ENCODE measurements at regions not wholly inside any gene's neighbourhood (a gene's known extent, or its start where the extent isn't known, plus 50 kb on each side); places are given as distances from the start of the nearest gene placed in this dataset.
A peak's percentile ranks its signal among the peaks of the same experiment; 100 is the strongest.

DNA sequence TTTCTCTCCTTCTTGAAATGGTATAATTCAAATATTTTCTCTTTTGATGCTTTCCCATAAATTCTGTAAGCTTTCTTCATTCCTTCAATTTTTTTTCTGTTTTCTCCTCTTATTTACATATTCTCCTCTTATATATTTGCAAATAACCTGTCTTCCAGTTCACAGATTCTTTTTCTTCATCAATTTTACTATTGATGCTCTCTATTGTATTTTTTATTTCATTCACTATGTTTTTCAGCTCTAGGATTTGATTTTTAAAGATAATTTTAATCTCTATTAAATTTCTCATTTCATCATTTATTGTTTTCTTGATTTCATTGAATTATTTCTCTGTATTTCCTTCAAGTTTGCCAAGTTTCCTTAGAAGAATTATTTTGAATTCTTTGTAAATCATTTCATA, 54.0 kb upstream of the PRPS1L1 start:
- DNase-seq (ENCODE audit: low read depth), result no peak

DNA sequence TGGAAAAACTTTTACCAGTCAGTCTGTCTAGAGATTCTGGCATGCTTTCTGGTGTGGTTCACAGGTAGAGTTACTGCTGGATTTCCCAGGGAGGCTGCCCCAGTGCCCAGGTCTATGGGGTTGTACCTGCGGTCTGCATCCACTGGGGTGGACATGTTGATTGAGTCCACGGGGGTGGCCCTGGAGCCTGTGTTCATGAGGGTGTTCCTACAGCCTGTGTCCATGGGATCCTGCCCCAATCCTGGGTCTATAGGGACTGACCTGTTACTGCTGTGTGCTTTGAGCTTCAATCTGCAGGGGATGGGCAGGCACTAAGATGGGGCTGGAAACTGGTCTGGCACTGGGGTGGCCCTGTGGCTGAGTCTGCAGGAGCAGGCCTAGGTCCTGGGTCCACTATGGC, 54.5 kb upstream of the PRPS1L1 start:
- DNase-seq (ENCODE audit: low read depth), result no peak

DNA sequence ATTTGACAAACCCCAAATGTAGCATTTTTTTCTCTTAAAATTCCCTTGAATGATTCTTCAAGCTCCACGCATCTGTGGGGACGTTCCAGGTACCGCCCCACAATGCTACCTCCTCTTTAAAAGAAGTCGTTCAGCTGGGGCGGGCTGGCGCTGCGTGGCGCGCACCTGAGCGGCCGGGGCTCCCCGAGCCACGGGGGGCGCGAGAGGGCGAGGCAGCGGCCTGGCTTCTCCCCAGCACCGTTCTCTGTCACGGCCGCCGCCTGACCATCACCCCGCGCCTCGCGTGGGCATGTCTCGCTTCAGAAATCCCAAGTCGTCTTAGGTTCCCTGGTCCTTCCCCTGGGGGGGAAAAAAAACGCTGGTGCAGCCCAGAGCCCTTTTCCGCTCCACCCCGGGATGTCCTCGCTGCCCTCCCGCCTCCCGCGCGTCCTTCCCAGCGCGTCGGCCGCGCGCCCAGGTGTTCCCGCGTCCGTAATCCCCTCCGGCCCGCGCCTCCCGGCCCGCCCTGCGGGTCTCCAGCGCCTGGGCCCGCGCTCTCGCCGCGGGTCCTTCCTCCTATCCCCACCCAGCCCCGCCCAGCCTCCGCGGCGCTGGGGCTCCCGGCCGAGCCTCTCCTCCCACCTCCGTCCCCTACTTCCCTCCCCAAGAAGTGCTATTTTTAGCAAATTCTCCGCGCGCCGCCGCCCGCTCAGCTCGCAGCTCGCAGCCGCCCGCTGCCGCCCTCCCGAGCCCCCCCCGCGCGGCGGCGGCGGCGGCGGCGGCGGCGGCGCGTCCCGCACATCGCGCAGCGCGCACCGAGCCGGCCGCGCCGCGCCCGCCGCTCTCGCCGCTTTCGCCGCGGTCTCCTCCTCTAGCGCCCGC, 58.7 kb upstream of the PRPS1L1 start:
- no peak for DNase-seq (ENCODE audit: low read depth)

DNA sequence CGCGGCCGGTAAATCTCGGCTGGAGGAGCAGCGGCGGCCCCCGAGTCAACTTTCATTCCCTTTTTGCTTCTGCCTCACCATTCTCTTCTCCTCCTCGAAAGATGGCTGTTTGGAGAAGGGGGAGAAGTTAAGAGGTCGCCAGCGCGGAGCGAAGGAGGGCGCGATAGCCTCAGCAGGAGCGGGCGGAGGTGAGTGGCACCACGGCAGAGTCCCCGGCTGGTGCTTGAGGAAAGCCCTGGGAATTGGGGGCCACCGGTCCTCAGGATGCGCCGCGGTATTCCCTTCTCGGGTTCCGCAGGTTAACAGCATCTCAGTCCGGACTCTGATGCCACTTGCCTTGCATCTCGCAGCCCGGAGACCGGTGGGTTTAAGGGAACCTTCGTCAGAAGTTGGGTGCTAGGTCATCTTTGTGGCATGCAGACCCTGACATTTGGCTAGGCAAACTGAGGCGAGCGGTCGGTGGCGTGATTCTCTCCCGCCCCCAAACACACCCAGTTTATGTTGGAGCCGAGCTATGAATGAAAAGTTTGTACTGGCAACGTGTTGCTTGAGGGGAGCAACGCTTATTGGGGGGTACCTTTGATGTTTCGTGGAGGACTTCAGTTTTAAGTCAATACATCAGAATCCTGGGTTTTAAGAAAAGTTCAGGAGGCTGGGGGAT, 59.5 kb upstream of the PRPS1L1 start:
- no peak for DNase-seq (ENCODE audit: low read depth)

GRCh38 chr7:18087687-18088078, 60.0 kb upstream of the PRPS1L1 start:
- DNase-seq (ENCODE audit: low read depth), result no peak

- no peak for DNase-seq (ENCODE audit: low read depth)
Observed at GRCh38 chr7:18096087-18096486, 68.4 kb upstream of the PRPS1L1 start.

GRCh38 chr7:18102576-18102975, 74.9 kb upstream of the PRPS1L1 start:
- DNase-seq (ENCODE audit: low read depth), result no peak

DNA sequence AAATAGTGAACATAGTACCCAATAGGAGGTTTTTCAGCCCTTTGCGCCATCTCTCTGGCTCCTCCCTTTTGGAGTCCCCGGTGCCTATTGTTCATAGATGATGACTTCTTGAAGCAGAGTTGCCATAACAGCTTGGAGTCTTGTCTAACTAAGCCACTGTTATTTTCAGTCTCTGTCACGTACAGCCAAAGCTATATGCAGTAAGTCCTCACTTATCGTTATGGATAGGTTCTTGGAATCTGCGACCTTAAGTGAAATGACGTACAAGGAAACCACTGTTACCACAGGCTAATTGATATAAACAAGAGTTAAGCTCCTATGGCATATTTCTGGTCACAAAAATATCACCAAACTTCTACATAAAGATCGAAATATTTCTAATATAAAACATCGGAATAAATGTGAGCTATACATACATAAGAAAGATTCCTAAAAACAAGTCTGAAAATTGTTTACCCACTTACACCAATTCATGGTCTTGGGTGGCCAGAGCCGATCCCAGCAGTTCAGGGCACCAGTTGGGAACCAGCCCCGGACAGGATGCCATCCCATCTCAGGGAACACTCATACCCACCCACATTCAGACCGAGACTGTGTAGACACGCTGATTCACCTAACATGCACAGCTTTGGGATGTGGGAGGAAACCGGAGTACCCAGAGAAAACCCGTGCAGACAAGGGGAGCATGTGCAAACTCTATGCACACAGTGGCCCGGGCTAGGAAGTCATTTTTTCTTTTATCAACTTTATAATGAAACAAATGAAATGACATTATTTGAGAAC, 76.0 kb upstream of the PRPS1L1 start:
- DNase-seq (ENCODE audit: low read depth), result no peak

GRCh38 chr7:18109762-18110161, 82.1 kb upstream of the PRPS1L1 start:
- no peak for DNase-seq (ENCODE audit: low read depth)

DNA sequence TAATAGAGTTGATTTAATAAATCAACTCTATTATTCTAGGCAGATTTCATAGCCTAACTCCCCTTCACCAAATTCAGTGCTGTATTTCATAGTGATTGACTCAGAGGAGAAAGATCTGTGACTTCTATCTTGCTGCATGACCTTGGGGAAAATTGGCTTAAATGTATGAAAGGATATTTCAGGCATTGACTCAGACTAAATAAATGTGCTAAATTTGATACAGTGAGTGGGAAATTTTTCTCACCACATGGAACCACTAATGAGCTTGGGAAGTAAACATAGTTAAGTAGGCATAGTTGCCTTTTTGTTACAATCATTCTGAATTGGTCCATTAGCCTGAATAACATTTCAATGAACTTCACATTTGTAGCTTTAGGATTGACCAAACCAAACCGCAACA, 89.0 kb upstream of the PRPS1L1 start:
- DNase-seq (ENCODE audit: low read depth), result no peak

DNA sequence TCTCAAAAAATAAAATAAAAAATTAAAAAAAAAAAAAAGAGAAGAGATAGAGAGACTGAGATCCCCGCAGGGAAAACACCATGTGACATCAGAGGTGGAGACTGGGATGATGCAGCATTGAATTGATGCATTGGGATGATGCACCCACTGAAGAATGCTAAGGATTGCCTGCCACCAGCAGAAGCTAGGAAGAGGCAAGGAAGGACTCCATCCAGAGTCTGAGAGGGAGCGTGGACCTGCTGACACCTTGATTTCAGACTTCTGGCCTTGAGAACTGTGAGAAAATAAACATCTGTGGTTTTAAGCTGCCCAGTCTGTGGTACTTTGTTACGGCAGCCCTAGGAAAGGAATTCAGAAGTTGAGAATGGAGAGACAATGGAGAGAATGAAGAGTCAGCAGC, 89.8 kb upstream of the PRPS1L1 start:
- peak; percentile 35 for DNase-seq (ENCODE audit: low read depth)

GRCh38 chr7:18119985-18120384, 92.3 kb upstream of the PRPS1L1 start:
- DNase-seq (ENCODE audit: low read depth), result no peak

GRCh38 chr7:18123508-18124239, 96.0 kb upstream of the PRPS1L1 start:
- DNase-seq (ENCODE audit: low read depth), result no peak

- no peak for DNase-seq (ENCODE audit: low read depth)
Observed at GRCh38 chr7:18125476-18125875, 97.8 kb upstream of the PRPS1L1 start.

DNA sequence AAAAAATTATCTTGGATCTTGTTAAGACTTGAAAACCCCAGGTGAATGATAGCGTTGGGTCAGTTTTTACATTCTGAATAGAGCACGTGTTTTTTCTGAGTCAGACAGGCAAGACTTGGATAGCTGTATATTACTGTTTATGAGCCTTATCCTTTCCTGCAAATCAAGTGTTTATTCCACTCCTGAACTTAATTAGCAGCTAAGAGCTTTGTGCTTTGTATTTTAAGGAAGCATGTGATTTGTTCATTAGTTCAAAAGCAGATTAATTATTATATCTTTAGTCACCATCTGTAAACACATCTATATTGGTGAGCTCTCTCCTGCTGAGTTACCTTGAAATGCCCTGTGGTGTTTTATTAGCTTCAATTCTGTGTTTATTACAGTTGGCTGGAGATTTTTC, 98.6 kb upstream of the PRPS1L1 start:
- no peak for DNase-seq (ENCODE audit: low read depth)

DNA sequence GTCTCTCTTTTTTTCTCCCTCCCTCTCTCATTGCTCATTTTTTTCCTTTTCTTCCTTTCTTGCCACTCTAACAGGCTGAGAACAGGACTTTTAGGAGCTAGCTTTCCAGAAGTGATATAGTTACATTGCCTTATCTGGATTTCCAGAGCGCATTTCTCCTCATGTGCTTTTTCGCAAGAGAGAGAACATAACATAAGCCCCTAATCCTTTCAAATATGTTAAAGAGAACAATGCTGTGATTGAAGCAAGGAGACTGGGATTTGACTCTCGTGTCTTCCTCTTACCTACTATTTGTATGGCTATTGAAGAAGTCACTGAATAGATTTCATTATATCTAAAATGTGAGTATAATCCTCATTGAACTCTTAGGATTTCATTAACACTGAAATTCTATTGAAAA, 101.2 kb upstream of the PRPS1L1 start:
- DNase-seq (ENCODE audit: low read depth), result no peak

GRCh38 chr7:18132811-18133210, 105.2 kb upstream of the PRPS1L1 start:
- no peak for DNase-seq (ENCODE audit: low read depth)

- DNase-seq (ENCODE audit: low read depth), result no peak
Observed at GRCh38 chr7:18133921-18134320, 106.3 kb upstream of the PRPS1L1 start.

GRCh38 chr7:18140943-18141342, 113.3 kb upstream of the PRPS1L1 start:
- no peak for DNase-seq (ENCODE audit: low read depth)

DNA sequence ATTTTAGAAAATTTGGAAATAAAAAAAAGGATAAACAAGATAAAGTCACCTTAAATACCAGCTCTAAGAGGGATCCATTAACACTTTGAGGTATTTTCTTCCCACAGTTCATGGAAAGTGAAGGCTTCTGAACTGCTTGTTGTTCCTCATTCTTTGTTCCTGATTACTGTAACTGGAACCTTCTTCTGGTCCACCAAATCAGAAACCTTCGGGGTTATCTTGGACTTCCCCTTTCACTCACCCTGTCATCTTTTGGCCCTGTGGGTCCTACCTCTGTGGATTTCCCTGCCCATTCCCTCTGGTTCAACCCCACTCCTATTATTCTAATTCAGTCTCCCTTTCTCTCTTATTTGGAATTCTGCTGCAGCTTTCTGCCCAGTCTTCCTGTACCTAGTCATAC, 116.5 kb upstream of the PRPS1L1 start:
- no peak for DNase-seq (ENCODE audit: low read depth)

DNA sequence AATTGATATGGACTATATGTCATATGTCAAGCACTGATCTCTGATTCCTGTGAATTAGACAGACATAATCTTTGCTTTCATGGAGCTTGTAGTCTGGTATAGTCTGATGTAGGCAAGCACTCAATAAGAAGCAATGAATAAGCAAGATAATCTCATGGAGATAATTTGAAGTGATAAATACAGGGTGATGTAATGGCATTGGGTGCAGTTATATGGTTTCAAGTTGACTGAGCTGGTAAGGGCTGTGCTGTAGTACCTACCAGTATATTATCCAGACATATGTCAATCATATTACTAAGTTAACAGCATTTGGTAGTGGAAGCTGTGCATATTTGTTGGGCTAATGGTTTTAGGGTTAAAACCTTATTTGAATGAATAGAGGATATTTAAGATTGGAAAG, 117.5 kb upstream of the PRPS1L1 start:
- no peak for DNase-seq (ENCODE audit: low read depth)

DNA sequence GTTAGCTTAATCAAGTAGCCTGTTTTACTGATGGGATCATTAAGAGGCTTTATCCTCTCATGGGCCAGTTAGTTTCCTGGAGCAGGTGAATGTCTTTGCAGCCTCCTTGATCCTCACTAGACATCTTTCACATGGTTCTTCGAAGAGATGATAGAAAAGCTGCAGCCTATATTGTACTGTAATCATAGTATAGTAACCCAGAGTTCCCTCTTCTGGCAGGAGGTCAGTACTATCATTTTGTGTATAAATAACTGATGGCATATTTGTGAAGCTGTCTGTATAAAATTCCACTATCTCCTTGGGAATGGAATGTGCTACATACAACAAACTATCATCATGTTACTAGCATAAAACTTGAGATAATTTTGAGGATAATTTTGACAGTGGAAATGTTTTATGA, 123.8 kb upstream of the PRPS1L1 start:
- DNase-seq (ENCODE audit: low read depth), result no peak
